NCI-H1417 (cell line): ENCODE measurements at regions not wholly inside any gene's neighbourhood (a gene's known extent, or its start where the extent isn't known, plus 50 kb on each side); places are given as distances from the start of the nearest gene placed in this dataset.
A peak's percentile ranks its signal among the peaks of the same experiment; 100 is the strongest.

Experiments
- DNase-seq, 3 experiments: peaks; one replicate each; lab custom pipeline; 2025; lab: John Stamatoyannopoulos, UW

DNA sequence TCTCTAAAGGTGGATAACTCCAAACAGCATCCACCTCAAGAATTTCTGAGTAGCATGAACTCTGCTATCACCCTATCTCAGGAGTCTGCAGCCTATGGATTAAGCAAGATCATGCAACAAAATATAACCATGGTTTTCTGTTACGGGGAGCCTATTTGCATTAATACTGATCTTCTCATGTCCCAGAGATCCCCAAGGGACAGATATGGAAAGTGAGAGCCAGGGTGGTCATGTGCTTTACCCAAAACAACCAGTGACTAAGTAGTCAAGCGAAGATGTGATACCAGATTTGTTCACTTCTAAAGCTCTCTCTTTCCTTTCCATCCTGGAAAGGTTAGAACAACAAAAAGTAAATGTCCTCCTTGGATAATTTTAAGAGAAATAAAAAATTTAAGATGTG, 125.1 kb downstream of the PRRX1 start:
- no peak for DNase-seq

DNA sequence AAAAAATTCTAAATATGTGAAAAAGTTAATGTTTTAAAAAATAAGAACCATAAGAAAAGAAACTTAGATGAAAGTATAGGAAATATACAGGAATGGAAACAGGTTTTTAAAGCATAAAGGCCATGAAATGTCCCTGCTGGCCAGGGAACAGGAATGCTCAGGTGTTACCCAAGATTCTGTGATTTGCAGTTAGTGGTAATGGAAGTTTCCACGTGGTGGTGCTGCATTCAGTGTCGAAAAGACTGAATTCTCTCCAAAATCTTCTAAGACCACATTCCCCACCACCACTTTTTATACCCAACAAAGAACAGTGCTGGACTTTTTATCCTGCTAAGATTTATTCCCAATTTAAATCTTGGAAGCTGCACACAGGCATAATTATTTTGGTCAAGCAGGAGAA, 126.2 kb downstream of the PRRX1 start:
- no peak for DNase-seq

DNA sequence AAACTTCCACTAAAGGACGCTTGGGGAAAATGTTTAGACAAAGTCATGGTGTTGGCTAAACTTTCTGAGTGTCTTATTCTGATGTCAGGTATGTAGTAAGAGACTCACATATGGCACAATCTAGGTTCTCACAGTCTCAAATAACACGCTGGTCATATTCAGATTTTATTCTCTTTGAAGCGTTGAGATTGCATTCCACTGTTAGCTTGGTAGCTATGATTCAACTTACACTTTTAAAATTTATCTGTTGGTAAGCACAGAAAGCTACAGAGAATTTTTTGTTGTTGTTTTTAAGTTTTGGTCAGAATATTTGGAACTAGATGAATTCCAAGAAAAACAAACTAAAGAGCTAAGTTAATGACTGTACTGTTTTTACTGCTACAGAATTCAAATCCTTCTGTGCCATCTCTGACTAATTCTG, 126.7 kb downstream of the PRRX1 start:
- DNase-seq: no peak

DNA sequence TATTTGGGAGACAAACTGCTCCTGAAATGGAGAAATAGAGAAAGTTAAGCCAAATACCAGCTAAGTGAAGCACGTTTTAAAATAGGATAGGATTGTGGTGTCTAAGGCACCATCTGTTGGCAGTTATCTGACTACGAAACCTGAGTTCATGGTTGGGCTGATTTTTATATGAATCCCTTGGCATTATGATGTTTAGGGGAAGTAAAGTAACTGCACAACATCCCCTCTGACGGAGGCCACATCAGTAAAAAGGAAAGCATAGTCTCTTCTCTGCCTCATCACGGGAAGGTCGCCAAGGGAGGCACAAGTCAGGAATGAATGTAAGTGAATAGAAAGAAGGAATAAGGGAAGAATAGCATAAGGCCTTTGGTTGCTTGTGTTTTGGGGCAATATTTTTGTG, 128.0 kb downstream of the PRRX1 start:
- no peak for DNase-seq

DNA sequence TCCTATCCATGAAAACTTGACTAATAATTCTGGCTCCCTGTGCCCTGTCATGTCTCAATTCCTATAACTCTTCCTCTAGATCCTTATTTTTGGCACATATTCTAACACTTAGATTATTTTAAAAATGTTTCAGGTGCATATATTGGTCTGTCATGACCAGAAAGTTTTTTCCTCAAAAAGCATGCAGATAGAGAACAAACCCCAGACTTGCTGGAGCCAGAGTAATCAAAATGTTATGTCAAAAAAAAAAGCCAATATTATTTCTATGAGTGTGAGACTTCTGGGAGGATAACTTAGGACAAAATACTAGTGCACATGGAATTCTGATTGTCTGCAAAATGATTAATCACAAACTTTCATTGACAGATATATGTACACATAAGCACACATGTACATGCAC, 135.1 kb upstream of the MROH9 start:
- no peak for DNase-seq

DNA sequence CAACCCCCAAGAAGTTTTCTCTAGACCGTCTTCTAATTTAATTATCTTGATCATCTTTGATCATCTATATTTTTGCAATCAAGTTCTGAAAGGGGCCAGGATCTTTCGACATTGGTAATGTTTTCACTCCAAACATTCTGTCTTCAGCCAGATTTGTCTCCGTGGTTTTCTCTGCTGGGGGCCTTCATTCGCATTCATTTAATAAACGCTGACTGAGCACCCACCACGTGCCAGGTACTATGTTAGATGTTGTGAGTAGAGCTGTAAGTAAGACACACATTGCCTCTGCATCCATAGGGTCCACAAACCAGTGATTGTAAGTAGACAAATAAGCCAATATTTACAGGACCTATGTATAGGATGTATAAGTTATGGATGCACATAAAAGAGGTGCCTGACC, 134.5 kb upstream of the MROH9 start:
- DNase-seq: no peak

DNA sequence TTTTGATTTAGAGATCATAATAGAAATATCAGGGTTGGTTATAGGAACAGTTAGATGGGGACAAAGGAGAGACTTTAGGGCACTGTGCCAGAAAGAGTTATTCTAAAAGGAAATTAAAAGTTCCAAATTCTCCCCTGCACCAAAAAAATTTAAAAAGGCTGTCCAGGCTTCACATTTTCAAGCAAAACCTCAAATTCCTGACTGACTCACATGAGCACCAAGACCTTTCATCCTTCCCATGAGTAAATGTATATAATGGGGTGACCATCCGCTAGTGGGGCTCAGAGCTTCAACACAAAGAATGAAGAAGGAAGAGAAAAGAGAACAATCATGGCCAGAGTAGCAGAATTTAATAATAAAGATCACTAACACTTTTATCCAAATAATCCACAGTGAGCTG, 131.6 kb upstream of the MROH9 start:
- DNase-seq: no peak

DNA sequence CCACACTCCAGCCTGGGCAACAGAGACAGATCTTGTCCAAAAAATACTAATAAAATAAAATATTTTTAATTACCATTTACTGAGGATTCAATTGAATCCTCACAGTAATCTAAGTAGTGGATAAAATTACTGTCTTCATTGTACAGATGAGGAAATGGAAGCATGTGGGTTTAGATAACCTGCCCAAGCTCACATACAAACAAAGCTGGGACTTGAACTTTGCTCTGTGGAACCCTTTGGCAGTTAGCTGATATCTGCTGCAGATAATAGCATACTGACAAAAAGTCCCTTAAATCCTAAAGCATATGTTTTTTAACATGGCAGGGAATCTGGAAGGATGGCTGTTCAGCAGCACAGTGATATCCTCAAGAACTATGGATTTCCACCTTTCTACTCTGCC, 130.9 kb upstream of the MROH9 start:
- no peak for DNase-seq

DNA sequence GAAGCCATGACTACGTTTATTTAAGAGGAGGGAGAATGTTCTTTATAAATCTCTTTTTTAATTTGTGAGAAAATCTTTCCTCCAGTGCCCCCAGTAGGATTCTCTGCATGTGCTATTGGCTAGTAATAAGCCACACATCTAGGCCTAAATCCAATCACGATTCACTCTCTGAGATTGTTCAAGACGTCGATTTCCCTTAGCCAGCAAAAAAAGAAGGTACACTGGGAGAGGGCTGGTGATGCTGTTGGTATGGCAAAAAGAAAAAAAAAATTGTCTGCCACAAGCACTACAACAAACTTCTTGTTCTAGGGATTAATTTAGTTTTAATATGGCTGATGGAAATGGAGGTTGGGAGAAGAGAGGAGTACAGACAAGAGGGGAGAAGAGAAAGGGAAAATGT, 130.5 kb upstream of the MROH9 start:
- DNase-seq: no peak

DNA sequence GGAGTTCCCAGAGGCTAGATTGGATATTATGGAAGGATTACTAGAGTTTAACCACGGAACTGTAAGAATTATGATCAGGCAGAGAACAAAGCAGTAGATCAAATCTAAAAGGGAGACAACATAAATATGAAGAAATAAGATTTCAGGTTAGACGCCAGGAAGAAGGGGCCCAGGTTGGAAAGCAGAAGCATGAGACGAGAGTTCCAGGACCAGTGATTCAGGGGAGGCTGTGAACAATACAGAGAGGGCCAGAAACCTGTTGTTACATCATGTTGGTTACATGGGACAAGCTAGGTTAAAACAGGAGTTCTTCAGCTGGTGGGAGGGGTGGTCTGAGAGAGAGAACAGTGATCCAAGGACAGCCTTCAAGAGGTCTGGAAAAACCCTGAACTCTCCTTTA, 128.4 kb upstream of the MROH9 start:
- no peak for DNase-seq

DNA sequence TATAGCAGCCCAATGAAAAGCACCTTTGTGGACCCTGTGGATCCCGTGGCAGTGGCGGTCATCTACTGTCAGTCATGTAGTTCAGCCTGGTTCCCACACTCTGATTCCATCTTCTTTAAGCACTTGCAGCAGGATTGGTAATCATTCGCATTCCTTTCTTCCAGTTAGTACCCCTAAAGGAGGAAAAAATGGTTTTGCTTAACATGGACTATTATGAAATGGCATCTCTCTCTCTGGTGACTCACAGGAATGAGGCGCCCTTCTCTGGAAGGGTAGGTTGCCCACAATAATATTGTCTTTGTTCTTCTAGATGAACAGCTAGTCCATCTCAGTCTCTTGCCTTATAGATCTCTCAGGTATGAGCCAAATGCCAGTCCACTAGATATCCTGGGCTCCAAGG, 127.9 kb upstream of the MROH9 start:
- no peak for DNase-seq

DNA sequence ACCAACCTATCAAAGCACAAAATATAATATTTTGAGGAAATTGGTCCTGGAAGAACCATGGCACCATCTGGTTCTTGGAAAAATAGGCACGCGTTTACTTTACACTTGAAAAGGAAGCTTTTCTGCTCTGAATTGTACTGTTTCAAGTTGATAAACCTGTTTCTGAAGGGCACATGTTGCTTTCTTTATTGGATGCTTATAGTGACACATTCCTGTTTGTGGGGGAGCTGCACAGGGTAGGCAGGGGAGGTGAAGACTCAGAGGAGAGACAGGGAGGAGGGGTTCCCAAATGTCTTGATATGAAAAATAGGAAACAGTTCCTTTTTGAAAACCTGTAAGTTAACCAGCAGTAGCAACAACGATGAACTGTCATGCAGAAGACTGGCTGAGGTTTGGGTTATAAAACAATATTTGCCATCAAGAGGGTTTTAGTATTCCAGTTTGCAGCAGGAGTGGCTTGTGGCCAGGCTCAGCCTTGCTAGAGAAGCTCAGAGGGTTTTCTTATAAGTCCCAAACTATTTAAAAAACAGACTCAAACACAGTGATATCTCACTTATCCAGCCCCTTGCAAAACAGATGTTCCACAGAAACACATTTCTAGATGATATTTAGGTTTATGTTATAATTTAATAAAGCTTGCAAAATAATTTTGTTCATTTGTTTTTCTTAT, 127.0 kb upstream of the MROH9 start:
- no peak for DNase-seq

DNA sequence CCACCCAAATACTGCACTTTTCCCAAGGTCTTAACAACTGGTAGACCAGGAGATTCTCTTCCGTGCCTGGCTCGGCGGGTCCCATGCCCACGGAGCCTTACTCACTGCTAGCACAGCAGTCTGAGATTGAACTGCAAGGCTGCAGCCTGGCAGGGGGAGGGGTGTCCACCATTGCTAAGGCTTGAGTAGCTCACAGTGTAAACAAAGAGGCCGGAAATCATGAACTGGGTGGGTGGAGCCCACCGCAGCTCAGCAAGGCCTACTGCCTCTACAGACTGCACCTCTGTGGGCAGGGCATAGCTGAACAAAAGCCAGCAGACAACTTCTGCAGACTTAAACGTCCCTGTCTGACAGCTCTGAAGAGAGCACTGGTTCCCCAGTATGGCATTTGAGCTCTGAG, 124.3 kb upstream of the MROH9 start:
- DNase-seq: peak in 2 of 3 experiments; percentile 22 to 23

DNA sequence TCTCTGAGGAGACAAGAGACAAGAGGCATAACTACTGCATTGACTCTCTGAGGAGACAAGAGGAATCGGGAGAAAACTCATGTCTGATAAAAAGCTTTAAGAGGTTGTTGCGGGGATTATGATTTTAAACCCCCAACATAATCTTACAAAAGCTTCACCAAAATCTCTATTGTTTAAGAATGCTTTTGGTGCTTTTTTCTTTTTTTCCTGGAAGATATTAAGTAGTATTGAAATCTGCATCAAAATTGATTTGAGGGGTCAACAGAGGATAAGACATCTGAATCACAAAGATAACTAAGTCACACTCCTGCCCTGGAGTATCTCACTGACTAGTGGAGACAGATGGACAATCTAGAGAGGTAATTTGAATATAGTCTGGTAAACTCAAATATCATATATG, 115.6 kb upstream of the MROH9 start:
- DNase-seq: no peak

DNA sequence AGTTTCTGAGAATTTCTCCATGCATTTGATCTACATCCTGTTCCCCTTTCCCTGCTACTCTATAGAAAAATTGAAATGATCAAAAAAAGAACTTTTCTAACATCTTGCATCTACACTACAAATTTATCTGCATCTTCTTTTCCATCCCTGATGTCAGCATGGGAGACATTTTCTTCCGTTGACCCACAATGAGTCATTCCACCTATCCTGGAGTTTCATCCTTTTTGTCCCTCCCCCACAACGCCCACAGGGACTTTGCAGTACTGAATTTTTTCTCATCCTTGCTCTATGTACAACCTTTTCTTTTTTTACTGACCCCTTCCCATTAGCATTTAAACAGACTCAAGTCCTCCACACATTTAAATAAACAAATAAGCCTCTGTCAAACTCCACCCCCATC, 112.2 kb upstream of the MROH9 start:
- no peak for DNase-seq

DNA sequence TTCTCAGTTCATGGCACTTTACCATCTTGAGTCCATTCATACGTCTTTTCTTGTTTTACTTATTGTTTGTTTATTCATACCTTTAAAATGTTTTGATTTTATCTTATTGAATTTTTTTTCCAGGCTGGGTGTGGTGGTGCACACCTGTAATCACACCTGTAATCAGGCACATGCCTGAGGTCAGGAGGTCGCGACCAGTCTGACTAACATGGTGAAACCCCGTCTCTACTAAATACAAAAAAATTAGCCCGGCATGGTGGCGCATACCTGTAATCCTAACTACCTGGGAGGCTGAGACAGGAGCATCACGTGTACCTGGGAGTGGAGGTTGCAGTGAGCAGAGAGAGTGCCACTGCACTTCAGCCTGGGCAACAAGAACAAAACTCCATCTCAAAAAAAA, 104.1 kb upstream of the MROH9 start:
- no peak for DNase-seq

DNA sequence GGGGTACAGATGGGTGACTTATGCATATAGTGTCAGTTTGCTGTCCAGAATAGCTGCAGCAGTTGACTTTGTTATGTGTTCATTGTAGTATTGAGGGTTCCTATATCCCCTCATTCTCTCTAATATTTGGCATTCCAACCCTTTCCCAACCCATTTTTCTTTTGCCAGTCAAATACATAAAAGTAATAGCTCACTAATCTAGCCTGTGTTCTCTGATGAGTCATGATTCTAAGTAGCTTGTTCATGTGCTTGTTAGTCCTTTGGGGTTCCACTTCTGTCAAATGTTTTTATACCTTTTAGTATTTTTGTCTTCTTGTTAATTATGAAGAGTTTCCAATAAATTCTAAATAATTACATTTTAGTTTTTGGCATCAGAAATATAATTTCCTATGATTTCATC, 99.2 kb upstream of the MROH9 start:
- no peak for DNase-seq

DNA sequence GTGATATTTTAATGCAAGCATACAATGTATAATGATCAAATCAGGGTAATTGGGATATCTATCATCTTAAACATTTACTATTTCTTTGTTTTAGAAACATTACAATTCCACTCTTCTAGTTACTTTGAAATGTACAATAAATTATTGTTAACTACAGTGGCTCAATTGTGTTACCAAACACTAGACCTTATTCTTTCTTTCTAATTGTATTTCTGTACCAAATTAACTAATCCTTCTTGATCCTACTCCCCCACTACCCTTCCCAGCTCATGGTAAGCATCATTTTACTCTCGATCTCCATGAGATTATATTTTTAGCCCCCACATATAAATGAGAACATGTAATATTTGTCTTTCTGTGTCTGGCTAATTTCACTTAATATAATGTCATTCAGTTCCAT, 95.0 kb upstream of the MROH9 start:
- no peak for DNase-seq

DNA sequence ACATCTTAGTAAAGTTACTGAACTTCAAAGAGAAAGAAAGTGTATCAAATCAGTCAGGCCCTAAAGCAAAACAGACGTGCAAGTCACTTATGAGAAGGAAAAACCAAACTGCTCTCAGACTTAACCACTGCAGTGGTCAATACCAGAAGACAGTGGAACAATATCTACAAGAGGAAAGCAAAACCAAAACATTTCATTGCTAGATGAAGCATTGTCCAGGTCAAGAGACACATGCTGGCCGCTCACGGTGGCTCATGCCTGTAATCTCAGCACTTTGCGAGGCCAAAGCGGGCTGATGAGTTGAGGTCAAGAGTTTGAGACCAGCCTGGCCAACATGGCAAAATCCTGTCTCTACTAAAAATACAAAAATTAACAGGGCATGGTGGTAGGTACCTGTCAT, 82.0 kb upstream of the MROH9 start:
- DNase-seq: no peak

DNA sequence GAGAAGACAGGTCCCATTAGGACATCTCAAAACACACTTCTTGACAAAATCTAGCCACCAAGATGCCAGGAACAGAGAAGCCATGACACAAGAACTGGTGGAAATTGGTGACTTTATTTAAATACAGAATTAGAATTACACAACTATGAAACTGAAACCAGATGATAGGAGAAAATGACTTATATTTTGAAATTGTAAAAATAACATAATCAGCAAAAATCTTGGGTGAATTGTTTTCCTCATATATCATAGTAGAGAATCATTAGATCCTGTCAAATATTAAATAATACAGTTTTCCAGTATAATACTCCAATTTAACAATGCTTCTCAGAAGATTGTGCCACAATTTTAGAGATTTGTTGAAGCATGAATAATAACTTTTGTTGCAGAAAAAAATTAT, 81.5 kb upstream of the MROH9 start:
- no peak for DNase-seq

DNA sequence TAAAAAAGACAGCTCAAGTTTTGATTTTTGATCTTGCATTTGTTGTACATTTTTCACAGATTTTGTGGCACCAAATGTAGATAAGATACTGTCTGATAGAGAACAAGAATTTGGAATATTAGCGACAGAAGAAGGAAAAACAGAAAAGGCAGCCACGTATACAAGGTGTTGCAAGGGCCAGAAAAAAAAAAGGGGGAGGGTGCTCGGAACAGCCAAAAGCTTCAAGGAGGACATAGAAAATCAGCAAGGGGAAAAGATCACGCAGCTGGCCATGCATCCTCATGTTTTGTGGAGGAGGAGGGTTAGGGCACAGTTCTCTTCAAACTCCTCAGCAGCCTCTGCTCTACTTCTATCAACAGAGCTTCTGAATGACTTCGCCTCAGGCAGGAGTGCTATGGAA, 80.7 kb upstream of the MROH9 start:
- DNase-seq: no peak

DNA sequence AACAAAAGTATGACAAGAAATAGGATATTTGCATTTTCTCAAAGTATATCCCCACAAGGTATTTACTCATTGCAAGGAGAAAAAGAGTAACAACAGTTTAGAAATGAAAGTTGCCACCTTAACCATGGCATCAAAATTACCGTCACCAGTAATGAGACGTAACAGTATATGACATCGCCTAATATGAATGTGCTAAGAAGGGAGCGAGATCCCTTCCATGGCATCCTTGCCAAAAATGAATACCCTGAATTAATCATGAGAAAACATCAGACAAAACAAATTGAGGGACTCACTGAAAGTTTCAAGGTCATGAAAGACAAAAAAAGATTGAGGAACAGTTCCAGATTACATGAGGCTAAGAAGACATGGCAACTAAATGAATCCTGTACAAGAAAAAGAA, 78.9 kb upstream of the MROH9 start:
- no peak for DNase-seq

DNA sequence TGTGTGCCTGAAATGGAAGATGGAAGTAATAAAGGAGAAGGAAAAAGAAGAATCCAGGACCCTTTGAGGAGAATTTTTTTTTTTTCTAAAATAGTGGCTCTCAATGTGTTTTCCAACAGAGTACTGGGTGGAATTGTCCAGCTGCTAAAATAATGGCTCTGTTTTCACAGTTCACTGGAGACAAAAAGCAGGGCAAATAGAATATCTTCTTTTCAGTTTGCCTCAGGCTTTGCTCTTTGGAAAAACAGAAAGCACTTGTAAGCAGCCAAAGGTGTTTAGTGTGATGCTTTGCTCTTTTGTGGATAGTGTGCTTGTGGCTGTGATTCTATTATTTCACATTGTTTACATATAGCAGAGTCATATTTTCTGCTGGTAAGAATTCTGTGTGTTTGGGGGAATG, 77.4 kb upstream of the MROH9 start:
- peak; percentile 40 to 92 (median 60) for DNase-seq

DNA sequence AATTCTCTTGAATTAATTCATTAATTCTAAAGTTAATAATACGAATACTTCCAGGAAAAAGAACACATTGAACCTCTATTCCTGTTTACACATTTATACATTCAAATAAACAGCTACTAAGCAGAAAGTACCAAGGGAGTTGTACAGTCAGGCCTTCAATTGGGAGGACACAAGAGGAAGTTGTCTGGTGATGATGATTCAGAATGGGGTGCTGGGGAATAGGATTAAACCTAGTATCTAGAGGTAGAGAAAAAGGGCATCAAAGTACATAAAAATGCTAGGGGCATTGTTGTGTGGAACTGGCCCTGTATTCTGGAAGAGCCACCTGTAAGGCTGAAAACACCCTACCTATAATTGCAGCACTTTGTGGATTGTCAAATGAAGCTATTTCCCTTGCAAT, 71.7 kb upstream of the MROH9 start:
- DNase-seq: no peak

DNA sequence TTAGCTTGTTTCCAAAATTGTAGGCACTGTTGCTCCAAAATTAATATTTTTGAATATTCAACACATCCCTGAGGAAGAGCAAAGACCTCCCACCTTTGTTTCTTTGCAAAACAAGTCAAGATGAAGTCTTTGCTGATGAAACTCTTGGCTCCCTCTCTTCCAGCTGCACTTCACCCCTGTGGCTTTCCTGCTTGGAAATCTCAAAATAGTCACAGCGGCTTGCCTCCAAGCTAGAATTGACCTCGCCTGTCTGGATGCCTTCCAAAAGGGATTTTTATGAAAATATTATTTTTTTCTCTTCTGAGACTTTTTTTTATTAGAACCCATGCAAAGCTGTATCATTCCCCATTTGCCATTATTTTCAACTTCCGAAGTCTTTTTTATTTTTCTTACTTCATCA, 71.1 kb upstream of the MROH9 start:
- no peak for DNase-seq
